RWPE2 (cell line): ENCODE measurements at regions not wholly inside any gene's neighbourhood (a gene's known extent, or its start where the extent isn't known, plus 50 kb on each side); places are given as distances from the start of the nearest gene placed in this dataset.
A peak's percentile ranks its signal among the peaks of the same experiment; 100 is the strongest.

Source experiments
- ATAC-seq: fragments of 200-7000 bp; cut with Tn5 transposase; 3 replicates; pipeline ENCODE4 v1.9.1; 2021; ENCODE audit warnings: low read depth
- DNase-seq: peaks from one replicate; pipeline ENCODE4 v3.0.0-alpha.2; 2020; ENCODE audit warnings: low spot score
- H3K27ac ChIP-seq: fragments of 450-650 bp; 2 replicates; pipeline ENCODE4 v1.5.1; 2017; ENCODE audit warnings: mild to moderate bottlenecking; ENCODE audit not compliant: poor library complexity, severe bottlenecking
- H3K27me3 ChIP-seq: fragments of 250-450 bp; sonication (Bioruptor Pico); 2 replicates; pipeline ENCODE4 v1.5.1; 2021; ENCODE audit warnings: mild to moderate bottlenecking, moderate library complexity; ENCODE audit not compliant: insufficient read depth, poor library complexity, severe bottlenecking
- H3K36me3 ChIP-seq: fragments of 250-450 bp; sonication (Bioruptor Pico); 2 replicates; pipeline ENCODE4 v1.5.1; 2020; ENCODE audit warnings: low read depth, mild to moderate bottlenecking, moderate library complexity
- H3K4me1 ChIP-seq: fragments of 250-450 bp; sonication (Bioruptor Pico); 2 replicates; pipeline ENCODE4 v1.5.1; 2021; ENCODE audit warnings: mild to moderate bottlenecking, moderate library complexity; ENCODE audit not compliant: insufficient read depth, poor library complexity, severe bottlenecking
- H3K4me3 ChIP-seq: fragments of 250-450 bp; sonication (Bioruptor Pico); 2 replicates; pipeline ENCODE4 v1.5.1; 2021; ENCODE audit warnings: mild to moderate bottlenecking, moderate library complexity; ENCODE audit not compliant: severe bottlenecking
- H3K9me3 ChIP-seq: fragments of 250-450 bp; sonication (Bioruptor Pico); 2 replicates; pipeline ENCODE4 v1.5.1; 2021; ENCODE audit warnings: mild to moderate bottlenecking, moderate library complexity; ENCODE audit not compliant: severe bottlenecking
- CTCF ChIP-seq: fragments of 450-650 bp; IDR thresholded peaks from one replicate; pipeline ENCODE4 v1.5.1; 2017; ENCODE audit warnings: mild to moderate bottlenecking, moderate library complexity; ENCODE audit not compliant: poor library complexity, severe bottlenecking

GRCh38 chr13:34290661-34291060 is 472.7 kb downstream of the RFC3 start:
- no peak overlapping the region for H3K27ac ChIP-seq
- no peak overlapping the region for H3K4me3 ChIP-seq
- H3K27me3 ChIP-seq, result no peaks in the 10 kb centered on the region
- TF ChIP-seq CTCF, result no peak
- no peak for ATAC-seq
- no peaks in the 10 kb centered on the region for H3K4me1 ChIP-seq
- no peaks in the 10 kb centered on the region for H3K9me3 ChIP-seq
- no peak for DNase-seq
- no peaks in the 10 kb centered on the region for H3K36me3 ChIP-seq

GRCh38 chr13:34294483-34295129 is 476.7 kb downstream of the RFC3 start:
- DNase-seq (no peak), ATAC-seq (no peak)
- no peaks in the 10 kb centered on the region for H3K4me1 ChIP-seq
- H3K9me3 ChIP-seq, result no peaks in the 10 kb centered on the region
- H3K36me3 ChIP-seq, result no peaks in the 10 kb centered on the region
- H3K4me3 ChIP-seq, result no peak overlapping the region
- no peak overlapping the region for H3K27ac ChIP-seq
- H3K27me3 ChIP-seq, result no peaks in the 10 kb centered on the region
- no peak for TF ChIP-seq CTCF

GRCh38 chr13:34300559-34300958 is 482.6 kb downstream of the RFC3 start:
- Histone ChIP-seq H3K36me3 (no peaks in the 10 kb centered on the region), H3K9me3 (no peaks in the 10 kb centered on the region), H3K4me1 (peaks cover 20% of the 10 kb centered on the region), H3K27me3 (no peaks in the 10 kb centered on the region), H3K27ac (no peak overlapping the region), H3K4me3 (no peak overlapping the region)
- no peak for ATAC-seq
- DNase-seq, result no peak
- TF ChIP-seq CTCF, result no peak

GRCh38 chr13:34302596-34302995 is 484.6 kb downstream of the RFC3 start:
- no peaks in the 10 kb centered on the region for H3K9me3 ChIP-seq
- peak overlapping the region; percentile 80 for H3K27ac ChIP-seq
- H3K27me3 ChIP-seq, result no peaks in the 10 kb centered on the region
- TF ChIP-seq CTCF, result no peak
- no peak overlapping the region for H3K4me3 ChIP-seq
- no peak for DNase-seq
- no peaks in the 10 kb centered on the region for H3K36me3 ChIP-seq
- peaks cover 20% of the 10 kb centered on the region for H3K4me1 ChIP-seq
- ATAC-seq, result no peak

GRCh38 chr13:34303346-34303745 is 485.4 kb downstream of the RFC3 start:
- Histone ChIP-seq H3K27ac (peak overlapping the region; percentile 80), H3K27me3 (no peaks in the 10 kb centered on the region), H3K4me1 (peaks cover 20% of the 10 kb centered on the region), H3K36me3 (no peaks in the 10 kb centered on the region), H3K4me3 (no peak overlapping the region), H3K9me3 (no peaks in the 10 kb centered on the region)
- peak; percentile 94 for ATAC-seq
- TF ChIP-seq CTCF, result no peak
- peak; percentile 57 for DNase-seq
